ENCODE measurements at regions not wholly inside any gene's neighbourhood (a gene's known extent, or its start where the extent isn't known, plus 50 kb on each side); places are given as distances from the start of the nearest gene placed in this dataset.

DNA sequence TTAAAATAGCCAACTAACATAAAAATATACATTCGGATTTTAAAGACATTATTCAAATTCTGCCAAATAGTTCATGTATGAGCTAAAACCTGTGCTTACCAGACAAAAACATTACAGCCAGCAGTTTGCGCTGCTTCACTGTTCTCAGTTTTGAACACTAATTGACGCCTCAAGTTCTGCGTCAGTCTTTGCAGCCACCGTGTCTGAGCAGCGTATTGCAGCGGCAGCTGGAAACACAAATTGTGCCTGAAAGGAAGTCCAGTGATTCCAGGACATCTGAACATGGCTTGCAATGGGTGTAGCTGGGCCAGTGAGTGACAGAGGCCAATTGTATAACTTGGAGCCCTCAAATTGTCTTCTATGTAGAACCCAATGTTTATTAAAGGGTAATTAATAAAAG lies 267.6 kb downstream of the TFCP2L1 start:
- H3K27ac ChIP-seq (ENCODE audit: poor library complexity, severe bottlenecking): no peak overlapping the region
- DNase-seq (ENCODE audit: low spot score) (no peak), ATAC-seq (ENCODE audit: low read depth) (no peak)
- no peaks in the 10 kb centered on the region for H3K9me3 ChIP-seq (ENCODE audit: severe bottlenecking)
- H3K4me3 ChIP-seq (ENCODE audit: severe bottlenecking): no peak overlapping the region
- TF ChIP-seq CTCF (IDR thresholded peaks at IDR 0.05; ENCODE audit: poor library complexity, severe bottlenecking): no peak
- no peaks in the 10 kb centered on the region for H3K27me3 ChIP-seq (ENCODE audit: insufficient read depth, poor library complexity, severe bottlenecking)
- H3K4me1 ChIP-seq (ENCODE audit: insufficient read depth, poor library complexity, severe bottlenecking): no peaks in the 10 kb centered on the region
- H3K36me3 ChIP-seq (ENCODE audit: low read depth): no peaks in the 10 kb centered on the region

DNA sequence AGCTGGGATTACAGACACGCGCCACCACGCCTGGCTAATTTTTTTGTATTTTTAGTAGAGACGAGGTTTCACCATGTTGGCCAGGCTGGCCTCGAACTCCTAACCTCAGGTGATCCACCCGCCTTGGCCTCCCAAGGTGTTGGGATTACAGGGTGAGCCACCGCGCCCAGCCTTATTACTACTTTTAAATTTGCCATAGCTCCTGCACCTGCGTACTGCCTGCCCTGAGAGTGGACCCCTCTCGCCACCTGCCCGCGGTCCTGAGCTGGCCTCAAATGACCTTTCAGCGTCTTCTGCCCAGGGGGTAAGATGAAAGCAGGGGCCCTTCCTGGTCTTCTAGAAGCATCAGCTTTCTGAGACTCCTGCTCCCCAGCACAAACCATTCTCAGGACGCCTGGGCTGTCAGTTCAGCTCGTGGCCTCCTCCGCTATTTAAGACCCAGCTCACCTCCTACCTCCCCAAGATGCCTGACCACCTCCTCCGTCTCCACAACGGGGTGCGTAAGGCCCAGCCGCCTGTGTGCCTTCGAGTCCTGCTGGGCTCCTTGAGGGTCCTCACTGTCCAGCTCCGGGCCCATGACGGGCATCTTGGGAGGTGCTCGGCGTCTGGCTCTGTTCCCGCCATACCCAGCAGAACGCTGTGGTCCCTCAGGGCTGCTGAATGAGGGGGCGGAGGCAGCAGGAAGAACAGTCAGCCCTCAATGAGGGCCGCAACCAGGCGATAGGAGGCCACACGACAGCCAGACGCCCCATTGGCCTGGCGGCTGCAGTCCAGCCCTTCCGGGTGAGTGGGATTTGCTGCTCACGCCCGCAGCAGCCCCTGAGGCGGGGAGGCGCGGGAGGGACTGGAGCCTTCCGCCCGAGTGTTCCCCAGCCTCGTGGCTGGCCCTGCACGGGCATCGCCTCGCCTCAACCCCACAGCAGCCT lies 266.6 kb downstream of the TFCP2L1 start:
- DNase-seq (ENCODE audit: low spot score): no peak
- Histone ChIP-seq H3K27ac (ENCODE audit: poor library complexity, severe bottlenecking) (no peak overlapping the region), H3K4me3 (ENCODE audit: severe bottlenecking) (no peak overlapping the region), H3K36me3 (ENCODE audit: low read depth) (no peaks in the 10 kb centered on the region), H3K27me3 (ENCODE audit: insufficient read depth, poor library complexity, severe bottlenecking) (no peaks in the 10 kb centered on the region), H3K9me3 (ENCODE audit: severe bottlenecking) (no peaks in the 10 kb centered on the region), H3K4me1 (ENCODE audit: insufficient read depth, poor library complexity, severe bottlenecking) (no peaks in the 10 kb centered on the region)
- no peak for TF ChIP-seq CTCF (IDR thresholded peaks at IDR 0.05; ENCODE audit: poor library complexity, severe bottlenecking)
- no peak for ATAC-seq (ENCODE audit: low read depth)

GRCh38 chr2:121019071-121019470 lies 265.9 kb downstream of the TFCP2L1 start:
- TF ChIP-seq CTCF (IDR thresholded peaks at IDR 0.05; ENCODE audit: poor library complexity, severe bottlenecking): no peak
- no peaks in the 10 kb centered on the region for H3K9me3 ChIP-seq (ENCODE audit: severe bottlenecking)
- no peak for DNase-seq (ENCODE audit: low spot score)

GRCh38 chr2:121019756-121020155 lies 265.2 kb downstream of the TFCP2L1 start:
- H3K4me3 ChIP-seq (ENCODE audit: severe bottlenecking): no peak overlapping the region
- H3K36me3 ChIP-seq (ENCODE audit: low read depth): no peaks in the 10 kb centered on the region
- H3K27ac ChIP-seq (ENCODE audit: poor library complexity, severe bottlenecking): no peak overlapping the region
- TF ChIP-seq CTCF (IDR thresholded peaks at IDR 0.05; ENCODE audit: poor library complexity, severe bottlenecking): no peak
- no peaks in the 10 kb centered on the region for H3K27me3 ChIP-seq (ENCODE audit: insufficient read depth, poor library complexity, severe bottlenecking)
- no peaks in the 10 kb centered on the region for H3K9me3 ChIP-seq (ENCODE audit: severe bottlenecking)
- no peak for ATAC-seq (ENCODE audit: low read depth)
- no peaks in the 10 kb centered on the region for H3K4me1 ChIP-seq (ENCODE audit: insufficient read depth, poor library complexity, severe bottlenecking)
- DNase-seq (ENCODE audit: low spot score): no peak

More at GRCh38 chr2:121019071-121019470, 265.9 kb downstream of the TFCP2L1 start:
- no peak for ATAC-seq (ENCODE audit: low read depth)
- Histone ChIP-seq H3K4me1 (ENCODE audit: insufficient read depth, poor library complexity, severe bottlenecking) (no peaks in the 10 kb centered on the region), H3K36me3 (ENCODE audit: low read depth) (no peaks in the 10 kb centered on the region), H3K4me3 (ENCODE audit: severe bottlenecking) (no peak overlapping the region), H3K27me3 (ENCODE audit: insufficient read depth, poor library complexity, severe bottlenecking) (no peaks in the 10 kb centered on the region), H3K27ac (ENCODE audit: poor library complexity, severe bottlenecking) (no peak overlapping the region)

GRCh38 chr2:121021685-121022084 lies 263.3 kb downstream of the TFCP2L1 start:
- H3K9me3 ChIP-seq (ENCODE audit: severe bottlenecking): no peaks in the 10 kb centered on the region
- H3K4me1 ChIP-seq (ENCODE audit: insufficient read depth, poor library complexity, severe bottlenecking): no peaks in the 10 kb centered on the region
- no peak overlapping the region for H3K27ac ChIP-seq (ENCODE audit: poor library complexity, severe bottlenecking)
- H3K27me3 ChIP-seq (ENCODE audit: insufficient read depth, poor library complexity, severe bottlenecking): peaks cover under 1% of the 10 kb centered on the region
- H3K4me3 ChIP-seq (ENCODE audit: severe bottlenecking): no peak overlapping the region
- DNase-seq (ENCODE audit: low spot score) (no peak), ATAC-seq (ENCODE audit: low read depth) (no peak; the same call in 2 of the 3 replicates)
- no peak for TF ChIP-seq CTCF (IDR thresholded peaks at IDR 0.05; ENCODE audit: poor library complexity, severe bottlenecking)
- H3K36me3 ChIP-seq (ENCODE audit: low read depth): no peaks in the 10 kb centered on the region

Data from RWPE2 (cell line).